Body of pancreas (tissue), 4 donors: ENCODE measurements at regions not wholly inside any gene's neighbourhood (a gene's known extent, or its start where the extent isn't known, plus 50 kb on each side); places are given as distances from the start of the nearest gene placed in this dataset.

ENCODE experiments used
- ATAC-seq: fragments of 150-250 bp; one replicate; pipeline ENCODE4 v1.9.1; 2016
- DNase-seq, 4 donors: peaks; one replicate each; pipeline ENCODE4 v3.0.0-alpha.2; 2019
- H3K27ac ChIP-seq, 4 donors: fragments of 200-600 bp; sonication (generic); 1 replicate in 3 of 4; 2 replicates in 1 of 4; pipeline versions ENCODE4 v1.5.1 to v1.6.1; 2016 to 2019; ENCODE audit warnings: mild to moderate bottlenecking in 1 of 4, mixed read lengths in 1 of 4, moderate library complexity in 1 of 4
- H3K27me3 ChIP-seq, 2 donors: fragments of 200-600 bp; sonication (generic); one replicate each; pipeline ENCODE4 v1.6.0; 2016; ENCODE audit warnings: mild to moderate bottlenecking in 1 of 2
- H3K36me3 ChIP-seq, 2 donors: fragments of 200-600 bp; sonication (generic); replicated peaks in 1 of 2; 2 replicates each; pipeline ENCODE4 v1.5.1; 2016; ENCODE audit warnings: low read depth in 2 of 2; ENCODE audit not compliant: insufficient read depth in 1 of 2
- H3K4me1 ChIP-seq: fragments of 200-600 bp; sonication (generic); one replicate; pipeline ENCODE4 v1.6.0; 2016
- H3K4me3 ChIP-seq, 2 donors: fragments of 200-600 bp; sonication (generic); 1 replicate in 1 of 2; 2 replicates in 1 of 2; pipeline ENCODE4 v1.5.1; 2016 to 2019
- H3K9me3 ChIP-seq, 3 donors: fragments of 200-600 bp; sonication (generic); 1 replicate in 2 of 3; 2 replicates in 1 of 3; pipeline ENCODE4 v1.5.1; 2016
- POLR2A ChIP-seq, 3 donors: fragments of 450-650 bp; IDR thresholded peaks; one replicate each; pipeline ENCODE4 v1.6.1; 2016; ENCODE audit warnings: antibody characterized with exemption in 3 of 3, mild to moderate bottlenecking in 2 of 3
- WGBS, 2 donors: methylation state at CpG; one replicate each; pipeline ENCODE4 v1.1.5; 2017; 5-methylcytosine and 5-hydroxymethylcytosine counted together
- intact Hi-C: fragments of 100-400 bp; cut with DNase I; formaldehyde crosslinking; loops from one replicate; pipeline ENCODE4 v1.15.1; 2023
- TF ChIP-seq, protein P1 (sequence below), 7 experiments: fragments of 450-650 bp in 4 of 7; fragments of 200-600 bp in 3 of 7; sonication (generic) in 3 of 7; IDR thresholded peaks; one replicate each; pipeline ENCODE4 v1.5.1; 2016 to 2019; ENCODE audit warnings: antibody characterized with exemption in 7 of 7

DNA sequence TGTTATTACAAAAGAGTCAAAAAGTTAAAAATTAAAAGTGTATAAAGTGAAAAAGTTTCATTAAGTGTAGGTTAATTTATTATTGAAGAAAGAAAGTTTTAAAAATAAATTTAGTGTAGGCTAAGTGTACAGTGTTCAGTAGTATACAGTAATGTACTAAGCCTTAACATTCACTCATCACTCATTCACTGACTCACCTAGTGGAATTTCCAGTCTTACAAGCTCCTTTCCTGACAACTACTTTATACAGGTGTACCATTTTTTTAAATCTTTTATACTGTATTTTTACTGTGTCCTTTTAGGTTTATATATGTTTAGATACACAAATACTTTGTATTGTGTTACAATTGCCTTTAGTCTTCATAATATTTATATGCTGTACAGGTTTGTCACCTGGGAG, 530.2 kb upstream of the FAM174A start:
- Histone ChIP-seq H3K4me3 (no peak overlapping the region), H3K9me3 (no peaks in the 10 kb centered on the region), H3K4me1 (no peaks in the 10 kb centered on the region), H3K36me3 (no peaks in the 10 kb centered on the region), H3K27me3 (no peaks in the 10 kb centered on the region), H3K27ac (no peak overlapping the region)
- ATAC-seq (no peak), DNase-seq (no peak)
- intact Hi-C loops = no loop called here
- TF ChIP-seq POLR2A (IDR thresholded peaks at IDR 0.05) = no peak
- TF ChIP-seq, protein P1, sequence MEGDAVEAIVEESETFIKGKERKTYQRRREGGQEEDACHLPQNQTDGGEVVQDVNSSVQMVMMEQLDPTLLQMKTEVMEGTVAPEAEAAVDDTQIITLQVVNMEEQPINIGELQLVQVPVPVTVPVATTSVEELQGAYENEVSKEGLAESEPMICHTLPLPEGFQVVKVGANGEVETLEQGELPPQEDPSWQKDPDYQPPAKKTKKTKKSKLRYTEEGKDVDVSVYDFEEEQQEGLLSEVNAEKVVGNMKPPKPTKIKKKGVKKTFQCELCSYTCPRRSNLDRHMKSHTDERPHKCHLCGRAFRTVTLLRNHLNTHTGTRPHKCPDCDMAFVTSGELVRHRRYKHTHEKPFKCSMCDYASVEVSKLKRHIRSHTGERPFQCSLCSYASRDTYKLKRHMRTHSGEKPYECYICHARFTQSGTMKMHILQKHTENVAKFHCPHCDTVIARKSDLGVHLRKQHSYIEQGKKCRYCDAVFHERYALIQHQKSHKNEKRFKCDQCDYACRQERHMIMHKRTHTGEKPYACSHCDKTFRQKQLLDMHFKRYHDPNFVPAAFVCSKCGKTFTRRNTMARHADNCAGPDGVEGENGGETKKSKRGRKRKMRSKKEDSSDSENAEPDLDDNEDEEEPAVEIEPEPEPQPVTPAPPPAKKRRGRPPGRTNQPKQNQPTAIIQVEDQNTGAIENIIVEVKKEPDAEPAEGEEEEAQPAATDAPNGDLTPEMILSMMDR (IDR thresholded peaks at IDR 0.05) = no peak

DNA sequence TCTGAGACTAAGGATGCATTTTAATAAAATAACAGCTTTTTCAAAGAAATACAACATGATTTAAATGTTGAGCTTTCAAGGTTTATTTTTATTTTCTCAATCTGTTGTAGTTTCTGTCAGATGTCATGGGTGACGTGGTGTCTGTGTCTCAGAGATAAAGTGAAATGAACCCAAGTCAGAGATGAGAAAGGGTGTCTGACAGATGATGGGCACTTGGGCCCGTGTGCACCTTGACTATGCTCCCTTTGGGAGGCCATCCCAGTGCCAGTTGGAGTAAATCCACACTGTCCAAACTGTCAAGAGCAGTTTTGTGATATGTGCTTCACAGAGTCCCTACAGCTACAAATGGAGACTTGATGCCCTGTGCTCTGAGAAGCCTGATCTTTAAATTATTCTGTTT, 536.9 kb upstream of the FAM174A start:
- H3K27me3 ChIP-seq = no peaks in the 10 kb centered on the region
- TF ChIP-seq POLR2A (IDR thresholded peaks at IDR 0.05) = no peak
- TF ChIP-seq, protein P1 (IDR thresholded peaks at IDR 0.05) = no peak
- H3K36me3 ChIP-seq = no peaks in the 10 kb centered on the region
- intact Hi-C loops = no loop called here
- H3K27ac ChIP-seq = no peak overlapping the region
- DNase-seq (no peak), ATAC-seq (no peak)
- no peak overlapping the region for H3K4me3 ChIP-seq
- no peaks in the 10 kb centered on the region for H3K4me1 ChIP-seq
- no peaks in the 10 kb centered on the region for H3K9me3 ChIP-seq
- 41 to 49% methylated on average over 2 of the region's 2 CpGs for WGBS, 2 donors

DNA sequence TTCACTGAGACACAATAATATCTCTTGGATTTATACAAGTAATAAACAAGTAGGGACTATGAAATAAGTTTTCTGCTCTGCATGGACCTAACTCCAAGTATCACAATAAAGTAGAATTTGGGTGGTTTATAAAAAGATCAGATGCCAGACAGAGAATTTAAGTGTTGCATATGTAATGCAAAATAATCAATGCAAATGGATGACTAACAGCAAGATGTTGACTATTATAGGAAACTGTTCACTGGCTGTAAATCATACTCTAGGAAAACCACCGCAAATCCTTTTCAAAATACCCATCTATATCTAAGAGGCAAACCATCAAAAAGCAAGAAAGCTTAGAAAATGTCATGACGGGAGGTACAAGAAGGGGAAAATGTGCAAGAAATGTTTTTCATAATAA, 539.8 kb upstream of the FAM174A start:
- Histone ChIP-seq H3K27ac (no peak overlapping the region), H3K4me1 (no peaks in the 10 kb centered on the region), H3K27me3 (no peaks in the 10 kb centered on the region), H3K4me3 (no peak overlapping the region), H3K36me3 (no peaks in the 10 kb centered on the region), H3K9me3 (no peaks in the 10 kb centered on the region)
- WGBS, 2 donors = 76 to 82% methylated on average over 2 of the region's 2 CpGs
- DNase-seq = no peak
- ATAC-seq = no peak
- intact Hi-C loops = no loop called here
- no peak for TF ChIP-seq POLR2A (IDR thresholded peaks at IDR 0.05)
- TF ChIP-seq, protein P1 (IDR thresholded peaks at IDR 0.05) = no peak

DNA sequence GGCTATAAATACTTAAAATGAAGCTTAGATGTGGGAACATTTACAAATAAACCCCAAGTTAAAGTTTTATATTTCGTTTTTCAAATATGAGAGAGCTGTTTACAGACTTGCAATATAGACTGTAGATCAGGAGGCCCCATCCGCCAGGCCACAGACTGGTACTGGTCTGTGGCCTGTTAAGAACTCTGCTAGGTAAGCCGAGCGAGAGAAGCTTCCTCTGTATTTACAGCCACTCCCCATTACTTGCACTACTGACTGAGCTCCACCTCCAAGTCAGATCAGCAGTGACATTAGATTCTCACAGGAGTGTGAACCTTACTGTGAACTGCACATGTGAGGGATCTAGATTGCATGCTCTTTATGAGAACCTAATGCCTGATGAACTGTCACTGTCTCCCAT, 561.4 kb upstream of the FAM174A start:
- TF ChIP-seq, protein P1 (IDR thresholded peaks at IDR 0.05) = no peak
- DNase-seq = no peak
- no peaks in the 10 kb centered on the region for H3K36me3 ChIP-seq
- no peak overlapping the region for H3K27ac ChIP-seq
- WGBS, 2 donors = 68 to 75% methylated on average over 4 of the region's 4 CpGs
- intact Hi-C loops = no loop called here
- H3K27me3 ChIP-seq = no peaks in the 10 kb centered on the region
- no peak overlapping the region for H3K4me3 ChIP-seq
- H3K9me3 ChIP-seq = no peaks in the 10 kb centered on the region
- H3K4me1 ChIP-seq = no peaks in the 10 kb centered on the region
- no peak for ATAC-seq

DNA sequence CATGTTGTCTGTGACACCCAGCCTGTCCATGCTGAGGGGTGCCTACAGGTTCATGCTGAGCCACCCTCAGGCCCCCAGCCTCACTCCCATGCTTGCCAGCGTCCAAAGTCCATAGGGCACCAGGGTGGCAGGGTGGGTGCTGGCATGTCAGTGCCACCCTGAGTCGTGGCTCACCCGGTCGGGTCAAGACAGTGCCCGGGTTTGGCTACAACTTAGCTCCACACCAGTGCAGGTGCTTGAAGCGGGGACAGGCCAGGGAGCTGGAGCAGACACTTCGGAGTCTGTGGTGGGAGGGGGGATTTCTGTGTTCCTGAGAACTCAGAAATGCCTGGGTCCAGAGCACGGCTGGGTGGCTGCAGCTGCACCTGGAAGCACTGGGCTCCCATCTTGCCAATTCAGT, 579.2 kb upstream of the FAM174A start:
- DNase-seq (no peak), ATAC-seq (no peak)
- H3K27ac ChIP-seq = no peak overlapping the region
- no peaks in the 10 kb centered on the region for H3K27me3 ChIP-seq
- no peaks in the 10 kb centered on the region for H3K4me1 ChIP-seq
- intact Hi-C loops = no loop called here
- H3K4me3 ChIP-seq = no peak overlapping the region
- no peaks in the 10 kb centered on the region for H3K36me3 ChIP-seq
- TF ChIP-seq, protein P1 (IDR thresholded peaks at IDR 0.05) = no peak
- TF ChIP-seq POLR2A (IDR thresholded peaks at IDR 0.05) = no peak
- 83 to 94% methylated on average over 6 to 8 of the region's 8 CpGs for WGBS, 2 donors
- no peaks in the 10 kb centered on the region for H3K9me3 ChIP-seq
